IgD-negative memory B cell (primary cell): ENCODE measurements at regions not wholly inside any gene's neighbourhood (a gene's known extent, or its start where the extent isn't known, plus 50 kb on each side); places are given as distances from the start of the nearest gene placed in this dataset.

Experiments
- H3K27ac Mint-ChIP-seq, 3 donors: one replicate each; pipeline ENCODE4 v1.8.0; 2020 to 2022; ENCODE audit warnings: mild to moderate bottlenecking in 3 of 3, mixed read lengths in 3 of 3, moderate library complexity in 1 of 3
- H3K27me3 Mint-ChIP-seq: one replicate; pipeline ENCODE4 v1.8.0; 2021; ENCODE audit warnings: mixed read lengths
- H3K36me3 Mint-ChIP-seq: one replicate; pipeline ENCODE4 v1.8.0; 2020; ENCODE audit warnings: mild to moderate bottlenecking, mixed read lengths
- H3K4me1 Mint-ChIP-seq, 3 donors: one replicate each; pipeline ENCODE4 v1.8.0; 2020 to 2022; ENCODE audit warnings: mixed read lengths in 3 of 3, mild to moderate bottlenecking in 1 of 3
- H3K4me3 Mint-ChIP-seq, 4 donors: one replicate each; pipeline ENCODE4 v1.8.0; 2020 to 2022; ENCODE audit warnings: mild to moderate bottlenecking in 4 of 4, mixed read lengths in 4 of 4, moderate library complexity in 3 of 4
- H3K9me3 Mint-ChIP-seq, 3 donors: one replicate each; pipeline ENCODE4 v1.8.0; 2020 to 2021; ENCODE audit warnings: mixed read lengths in 3 of 3, mild to moderate bottlenecking in 1 of 3

DNA sequence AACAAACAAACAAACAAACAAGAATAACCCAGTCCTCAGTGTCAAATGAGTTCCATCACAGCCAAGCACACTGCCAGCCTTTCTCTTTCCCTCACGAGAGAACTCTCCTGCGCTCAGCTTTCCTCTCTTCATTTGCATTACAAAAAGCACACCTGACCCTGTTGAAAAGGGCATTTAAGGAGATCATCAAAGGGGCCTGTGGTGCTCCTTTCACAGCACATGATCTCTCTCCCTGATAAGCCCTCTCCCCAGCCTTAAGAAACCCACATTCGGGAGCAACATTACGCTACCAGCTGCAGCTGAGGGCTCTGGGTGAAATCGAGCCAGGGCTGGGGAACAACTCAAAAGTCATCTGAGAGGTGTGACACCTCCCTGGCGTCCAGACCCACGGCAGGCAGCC, 165.6 kb upstream of the TMCC3 start:
- Mint-ChIP-seq H3K9me3 (peaks cover 3 to 22% (median 22%) of the 10 kb centered on the region in 3 donors), H3K27ac (peak overlapping the region; percentile 93 to 97 (median 94)), H3K27me3 (no peaks in the 10 kb centered on the region), H3K4me3 (peak overlapping the region; percentile 87 to 96 (median 93)), H3K36me3 (peaks cover 31% of the 10 kb centered on the region), H3K4me1 (peaks cover 38 to 61% (median 44%) of the 10 kb centered on the region in 3 donors)

DNA sequence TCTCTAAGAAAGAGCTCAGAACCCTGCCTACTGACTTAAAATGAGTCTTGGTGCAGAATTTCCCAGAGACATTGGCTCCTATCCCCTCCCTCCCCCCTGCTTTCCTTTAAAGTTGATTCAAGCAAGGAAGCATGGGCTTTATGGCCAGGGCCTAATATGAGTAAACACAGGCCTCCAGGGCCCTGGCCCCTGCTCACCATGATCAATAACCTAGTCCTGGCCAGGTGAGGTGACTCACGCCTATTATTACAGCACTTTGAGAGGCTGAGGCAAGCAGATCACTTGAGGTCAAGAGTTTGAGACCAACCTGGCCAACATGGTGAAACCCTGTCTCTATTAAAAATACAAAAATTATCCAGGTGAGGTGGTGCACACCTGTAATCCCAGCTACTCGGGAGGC, 165.1 kb upstream of the TMCC3 start:
- Mint-ChIP-seq H3K4me3 (peak overlapping the region; percentile 87 to 96 (median 93)), H3K36me3 (peaks cover 31% of the 10 kb centered on the region), H3K27ac (peak overlapping the region; percentile 93 to 97 (median 94)), H3K4me1 (peaks cover 33 to 57% (median 39%) of the 10 kb centered on the region in 3 donors), H3K27me3 (no peaks in the 10 kb centered on the region), H3K9me3 (peaks cover 3 to 22% (median 22%) of the 10 kb centered on the region in 3 donors)

- Mint-ChIP-seq H3K4me3 (peak overlapping the region in 2 of 4 donors; percentile 2 to 13), H3K27me3 (no peaks in the 10 kb centered on the region), H3K36me3 (peaks cover 38% of the 10 kb centered on the region), H3K4me1 (peaks cover 28 to 55% (median 40%) of the 10 kb centered on the region in 3 donors), H3K9me3 (peaks cover 3 to 22% (median 22%) of the 10 kb centered on the region in 3 donors), H3K27ac (no peak overlapping the region)
Measured at GRCh38 chr12:94813314-94813713, 163.0 kb upstream of the TMCC3 start.

GRCh38 chr12:94812345-94812744, 162.0 kb upstream of the TMCC3 start:
- Mint-ChIP-seq H3K4me1 (peaks cover 23 to 47% (median 35%) of the 10 kb centered on the region in 3 donors), H3K27me3 (no peaks in the 10 kb centered on the region), H3K9me3 (peaks cover 3 to 22% (median 22%) of the 10 kb centered on the region in 3 donors), H3K4me3 (no peak overlapping the region), H3K36me3 (peaks cover 38% of the 10 kb centered on the region), H3K27ac (peak overlapping the region in 1 of 3 donors; percentile 31)

GRCh38 chr12:94811611-94812010, 161.3 kb upstream of the TMCC3 start:
- Mint-ChIP-seq H3K4me1 (peaks cover 26 to 49% (median 34%) of the 10 kb centered on the region in 3 donors), H3K9me3 (peaks cover 3 to 22% (median 22%) of the 10 kb centered on the region in 3 donors), H3K4me3 (peak overlapping the region in 1 of 4 donors; percentile 18), H3K27me3 (no peaks in the 10 kb centered on the region), H3K27ac (no peak overlapping the region), H3K36me3 (peaks cover 41% of the 10 kb centered on the region)

DNA sequence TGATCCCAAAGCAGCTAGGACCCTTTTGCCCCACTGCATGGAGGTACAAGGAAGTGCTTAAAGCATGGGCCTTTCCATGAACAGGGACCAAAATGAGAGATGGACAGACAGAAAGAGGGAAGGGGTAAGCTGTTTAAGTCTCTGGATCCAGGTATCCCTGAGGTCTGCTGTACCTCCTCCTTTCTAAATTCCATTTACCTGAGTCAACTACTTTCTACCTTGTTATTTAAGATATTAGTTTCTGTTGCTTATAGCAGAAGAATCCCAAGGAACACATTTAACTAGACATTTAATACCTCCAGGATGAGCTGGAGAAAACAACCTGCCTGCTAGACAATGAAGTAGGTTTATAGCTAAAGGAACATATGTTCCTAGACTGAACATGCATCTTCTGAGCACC, 157.6 kb upstream of the TMCC3 start:
- peaks cover 30% of the 10 kb centered on the region for H3K36me3 Mint-ChIP-seq
- H3K27ac Mint-ChIP-seq, result no peak overlapping the region
- H3K4me1 Mint-ChIP-seq, result peaks cover 30 to 39% (median 33%) of the 10 kb centered on the region in 3 donors

GRCh38 chr12:94806617-94807016, 156.3 kb upstream of the TMCC3 start:
- Mint-ChIP-seq H3K9me3 (peaks cover 2 to 4% (median 3%) of the 10 kb centered on the region in 3 donors), H3K27ac (no peak overlapping the region), H3K4me3 (no peak overlapping the region), H3K4me1 (peaks cover 32 to 37% (median 33%) of the 10 kb centered on the region in 3 donors), H3K27me3 (no peaks in the 10 kb centered on the region), H3K36me3 (peaks cover 19% of the 10 kb centered on the region)

More for the DNA sequence above, 157.6 kb upstream of the TMCC3 start:
- Mint-ChIP-seq H3K9me3 (peaks cover 3 to 11% (median 9%) of the 10 kb centered on the region in 3 donors), H3K4me3 (no peak overlapping the region), H3K27me3 (no peaks in the 10 kb centered on the region)

- peak overlapping the region in 1 of 4 donors; percentile 44 for H3K4me3 Mint-ChIP-seq
- H3K9me3 Mint-ChIP-seq, result no peaks in the 10 kb centered on the region
- H3K36me3 Mint-ChIP-seq, result peaks cover 17% of the 10 kb centered on the region
- peaks cover 28 to 34% (median 32%) of the 10 kb centered on the region in 3 donors for H3K4me1 Mint-ChIP-seq
- no peaks in the 10 kb centered on the region for H3K27me3 Mint-ChIP-seq
- peak overlapping the region in 1 of 3 donors; percentile 48 for H3K27ac Mint-ChIP-seq
Measured at GRCh38 chr12:94805749-94806529, 155.6 kb upstream of the TMCC3 start.

GRCh38 chr12:94803939-94804338, 153.6 kb upstream of the TMCC3 start:
- Mint-ChIP-seq H3K4me1 (peaks cover 23 to 31% (median 25%) of the 10 kb centered on the region in 3 donors), H3K27me3 (no peaks in the 10 kb centered on the region), H3K36me3 (peaks cover 20% of the 10 kb centered on the region), H3K9me3 (no peaks in the 10 kb centered on the region), H3K27ac (no peak overlapping the region), H3K4me3 (no peak overlapping the region)

GRCh38 chr12:94802796-94803195, 152.4 kb upstream of the TMCC3 start:
- Mint-ChIP-seq H3K36me3 (peaks cover 21% of the 10 kb centered on the region), H3K4me1 (peaks cover 24 to 30% (median 29%) of the 10 kb centered on the region in 3 donors), H3K9me3 (no peaks in the 10 kb centered on the region), H3K4me3 (no peak overlapping the region), H3K27ac (no peak overlapping the region), H3K27me3 (no peaks in the 10 kb centered on the region)

- no peaks in the 10 kb centered on the region for H3K27me3 Mint-ChIP-seq
- H3K36me3 Mint-ChIP-seq, result peaks cover 19% of the 10 kb centered on the region
- no peak overlapping the region for H3K4me3 Mint-ChIP-seq
- H3K9me3 Mint-ChIP-seq, result no peaks in the 10 kb centered on the region
- H3K27ac Mint-ChIP-seq, result no peak overlapping the region
- peaks cover 19 to 26% (median 24%) of the 10 kb centered on the region in 3 donors for H3K4me1 Mint-ChIP-seq
Measured at GRCh38 chr12:94801745-94802144, 151.4 kb upstream of the TMCC3 start.

- Mint-ChIP-seq H3K9me3 (no peaks in the 10 kb centered on the region), H3K27ac (peak overlapping the region in 1 of 3 donors; percentile 45), H3K4me3 (peak overlapping the region in 1 of 4 donors; percentile 52), H3K27me3 (no peaks in the 10 kb centered on the region), H3K4me1 (peaks cover 8 to 22% (median 15%) of the 10 kb centered on the region in 3 donors), H3K36me3 (peaks cover 13% of the 10 kb centered on the region)
Measured at GRCh38 chr12:94799136-94799535, 148.8 kb upstream of the TMCC3 start.

- H3K4me3 Mint-ChIP-seq, result no peak overlapping the region
- peaks cover 5 to 27% (median 21%) of the 10 kb centered on the region in 3 donors for H3K4me1 Mint-ChIP-seq
- no peaks in the 10 kb centered on the region for H3K9me3 Mint-ChIP-seq
- H3K36me3 Mint-ChIP-seq, result peaks cover 13% of the 10 kb centered on the region
- no peak overlapping the region for H3K27ac Mint-ChIP-seq
- no peaks in the 10 kb centered on the region for H3K27me3 Mint-ChIP-seq
Measured at GRCh38 chr12:94798113-94798512, 147.8 kb upstream of the TMCC3 start.

DNA sequence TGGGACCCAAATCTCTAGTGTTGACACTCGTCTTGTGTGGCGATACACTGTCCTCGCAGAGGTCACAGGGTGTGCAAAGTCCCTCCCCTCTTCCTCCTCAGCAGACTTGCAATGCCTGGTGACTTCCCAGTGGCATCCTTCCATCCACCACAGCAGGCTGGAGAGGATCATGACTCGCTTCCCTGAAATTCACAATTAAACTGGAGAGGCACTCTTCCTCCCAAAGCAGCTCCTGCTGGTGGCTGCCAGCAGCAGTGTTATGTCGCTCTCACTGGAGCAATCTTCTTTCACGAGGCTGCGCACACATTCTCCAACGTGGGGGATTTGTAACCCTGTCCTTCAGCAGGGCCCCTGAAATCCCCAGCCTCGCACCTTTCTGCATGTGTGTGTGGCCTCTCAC, 145.2 kb upstream of the TMCC3 start:
- no peaks in the 10 kb centered on the region for H3K27me3 Mint-ChIP-seq
- peaks cover 16% of the 10 kb centered on the region for H3K36me3 Mint-ChIP-seq
- H3K9me3 Mint-ChIP-seq, result no peaks in the 10 kb centered on the region
- peak overlapping the region in 1 of 3 donors; percentile 53 for H3K27ac Mint-ChIP-seq
- H3K4me1 Mint-ChIP-seq, result peaks cover 5 to 24% (median 20%) of the 10 kb centered on the region in 3 donors
- H3K4me3 Mint-ChIP-seq, result no peak overlapping the region

GRCh38 chr12:94795044-94795443, 144.7 kb upstream of the TMCC3 start:
- H3K4me1 Mint-ChIP-seq, result peaks cover 6 to 24% (median 22%) of the 10 kb centered on the region in 3 donors
- no peaks in the 10 kb centered on the region for H3K27me3 Mint-ChIP-seq
- H3K27ac Mint-ChIP-seq, result no peak overlapping the region
- peaks cover 16% of the 10 kb centered on the region for H3K36me3 Mint-ChIP-seq
- H3K9me3 Mint-ChIP-seq, result no peaks in the 10 kb centered on the region
- no peak overlapping the region for H3K4me3 Mint-ChIP-seq
